Omental fat pad (tissue), 3 donors: ENCODE measurements at regions not wholly inside any gene's neighbourhood (a gene's known extent, or its start where the extent isn't known, plus 50 kb on each side); places are given as distances from the start of the nearest gene placed in this dataset.
"Not testable (repeated sequence)": the region's sequence is repeated elsewhere in the genome, so short reads cannot be mapped to it uniquely, and the experiment has no call there.

Experiments
- ATAC-seq: fragments of 150-250 bp; one replicate; pipeline ENCODE4 v1.9.1; 2016; ENCODE audit warnings: mild to moderate bottlenecking, moderate library complexity; ENCODE audit not compliant: low FRiP score
- DNase-seq: peaks from one replicate; pipeline ENCODE4 v3.0.0-alpha.2; 2019; ENCODE audit warnings: low spot score
- CTCF ChIP-seq, 3 donors: fragments of 450-650 bp; IDR thresholded peaks; one replicate each; pipeline ENCODE4 v1.5.1; 2016 to 2017; ENCODE audit warnings: antibody characterized with exemption in 3 of 3, mild to moderate bottlenecking in 3 of 3, moderate library complexity in 2 of 3

GRCh38 chr12:131385313-131386166 lies 325.4 kb upstream of the SFSWAP start:
- DNase-seq (no peak), ATAC-seq (no peak)
- TF ChIP-seq CTCF (IDR thresholded peaks at IDR 0.05), result no peak

GRCh38 chr12:131386167-131386521 lies 324.7 kb upstream of the SFSWAP start:
- no peak for TF ChIP-seq CTCF (IDR thresholded peaks at IDR 0.05)
- no peak for ATAC-seq

GRCh38 chr12:131386781-131387180 lies 324.1 kb upstream of the SFSWAP start:
- no peak for ATAC-seq
- no peak for TF ChIP-seq CTCF (IDR thresholded peaks at IDR 0.05)
- no peak for DNase-seq

More at GRCh38 chr12:131386167-131386521, 324.7 kb upstream of the SFSWAP start:
- no peak for DNase-seq

GRCh38 chr12:131387281-131388163 lies 323.4 kb upstream of the SFSWAP start:
- no peak for ATAC-seq
- DNase-seq, result no peak
- no peak for TF ChIP-seq CTCF (IDR thresholded peaks at IDR 0.05)

- DNase-seq, ATAC-seq: not testable (repeated sequence)
Observed at GRCh38 chr12:131388164-131389053, 322.5 kb upstream of the SFSWAP start.

- no peak for DNase-seq
- TF ChIP-seq CTCF (IDR thresholded peaks at IDR 0.05), result no peak
- ATAC-seq, result no peak
Observed at GRCh38 chr12:131389054-131390013, 321.6 kb upstream of the SFSWAP start.
